Loucy (cell line): ENCODE measurements at regions not wholly inside any gene's neighbourhood (a gene's known extent, or its start where the extent isn't known, plus 50 kb on each side); places are given as distances from the start of the nearest gene placed in this dataset.

Experiments
- H2AFZ ChIP-seq: fragments of 200-600 bp; sonication (generic); 2 replicates; pipeline ENCODE4 v1.6.0; 2016; ENCODE audit warnings: antibody characterized with exemption, mild to moderate bottlenecking, low read length, moderate library complexity
- H3F3A ChIP-seq: fragments of 200-600 bp; 2 replicates; pipeline ENCODE4 v1.6.0; 2016; ENCODE audit warnings: antibody characterized with exemption, low read depth, mild to moderate bottlenecking
- H3K27me3 ChIP-seq: fragments of 200-600 bp; sonication (generic); 2 replicates; pipeline ENCODE4 v1.6.1; 2014; ENCODE audit warnings: low read length, mild to moderate bottlenecking; ENCODE audit not compliant: insufficient read depth, poor library complexity, severe bottlenecking
- H3K36me3 ChIP-seq: fragments of 200-600 bp; sonication (generic); 2 replicates; pipeline ENCODE4 v1.6.1; 2016; ENCODE audit warnings: low read length; ENCODE audit not compliant: insufficient read depth
- H3K4me1 ChIP-seq: fragments of 200-600 bp; sonication (generic); 2 replicates; pipeline ENCODE4 v1.5.1; 2014; ENCODE audit warnings: low read length, mild to moderate bottlenecking; ENCODE audit not compliant: insufficient read depth, poor library complexity, severe bottlenecking
- H3K4me2 ChIP-seq: fragments of 200-600 bp; sonication (generic); 2 replicates; pipeline ENCODE4 v1.6.0; 2014; ENCODE audit warnings: antibody characterized with exemption, low read length, low read depth, mild to moderate bottlenecking; ENCODE audit not compliant: poor library complexity, severe bottlenecking
- H3K4me3 ChIP-seq: fragments of 200-600 bp; sonication (generic); 2 replicates; pipeline ENCODE4 v1.5.1; 2014; ENCODE audit warnings: low read length, mild to moderate bottlenecking, mixed read lengths; ENCODE audit not compliant: poor library complexity, severe bottlenecking
- H3K79me2 ChIP-seq: fragments of 200-600 bp; sonication (generic); 2 replicates; pipeline ENCODE4 v1.6.1; 2014; ENCODE audit warnings: low read length; ENCODE audit not compliant: insufficient read depth
- H3K9ac ChIP-seq: fragments of 200-600 bp; sonication (generic); 2 replicates; pipeline ENCODE4 v1.6.0; 2014; ENCODE audit warnings: mild to moderate bottlenecking, low read depth, low read length, moderate library complexity; ENCODE audit not compliant: poor library complexity, severe bottlenecking
- H3K9me2 ChIP-seq: fragments of 200-600 bp; sonication (generic); replicated peaks from 2 replicates; pipeline ENCODE4 v1.6.1; 2016; ENCODE audit warnings: low read depth, low read length, mixed read lengths
- H3K9me3 ChIP-seq: fragments of 200-600 bp; sonication (generic); 2 replicates; pipeline ENCODE4 v1.6.1; 2014; ENCODE audit warnings: mild to moderate bottlenecking, antibody characterized with exemption, low read length, low read depth; ENCODE audit not compliant: insufficient read depth
- H4K20me1 ChIP-seq: fragments of 200-600 bp; sonication (generic); 2 replicates; pipeline ENCODE4 v1.6.0; 2014; ENCODE audit warnings: antibody characterized with exemption, low read length, mild to moderate bottlenecking; ENCODE audit not compliant: insufficient read depth, poor library complexity, severe bottlenecking
- EZH2phosphoT487 ChIP-seq: fragments of 200-600 bp; IDR thresholded peaks from 2 replicates; pipeline ENCODE4 v1.6.1; 2018; ENCODE audit warnings: antibody characterized with exemption, mild to moderate bottlenecking, moderate library complexity, borderline replicate concordance
- TF ChIP-seq, protein P1 (sequence below): fragments of 200-600 bp; sonication (generic); conservative IDR thresholded peaks from 2 replicates; pipeline ENCODE4 v1.5.1; 2014; ENCODE audit warnings: mild to moderate bottlenecking, antibody characterized with exemption, low read length

DNA sequence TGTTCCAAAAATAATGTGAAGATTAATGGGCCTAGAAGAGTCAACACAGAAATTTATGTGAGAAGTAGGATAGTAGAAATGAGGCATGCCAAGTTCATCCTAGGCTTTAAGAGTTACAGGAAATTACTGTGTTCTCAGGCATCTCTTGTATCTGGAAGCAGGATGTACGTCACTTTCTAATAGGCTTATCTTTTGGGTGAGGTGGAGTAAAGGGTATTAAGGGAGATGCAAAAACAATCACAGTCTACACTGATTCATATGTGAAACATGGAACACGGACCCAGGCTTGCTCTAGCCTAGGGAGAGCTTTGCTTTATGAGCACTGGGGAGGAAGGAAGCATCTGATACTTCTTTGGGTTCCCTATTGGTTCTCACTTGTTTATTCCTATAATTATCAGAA, 84.5 kb upstream of the RGS4 start:
- no peak overlapping the region for H3K4me3 ChIP-seq
- H3F3A ChIP-seq = no peaks in the 10 kb centered on the region
- no peaks in the 10 kb centered on the region for H3K9me3 ChIP-seq
- H3K36me3 ChIP-seq = no peaks in the 10 kb centered on the region
- no peaks in the 10 kb centered on the region for H3K9me2 ChIP-seq
- TF ChIP-seq, protein P1, sequence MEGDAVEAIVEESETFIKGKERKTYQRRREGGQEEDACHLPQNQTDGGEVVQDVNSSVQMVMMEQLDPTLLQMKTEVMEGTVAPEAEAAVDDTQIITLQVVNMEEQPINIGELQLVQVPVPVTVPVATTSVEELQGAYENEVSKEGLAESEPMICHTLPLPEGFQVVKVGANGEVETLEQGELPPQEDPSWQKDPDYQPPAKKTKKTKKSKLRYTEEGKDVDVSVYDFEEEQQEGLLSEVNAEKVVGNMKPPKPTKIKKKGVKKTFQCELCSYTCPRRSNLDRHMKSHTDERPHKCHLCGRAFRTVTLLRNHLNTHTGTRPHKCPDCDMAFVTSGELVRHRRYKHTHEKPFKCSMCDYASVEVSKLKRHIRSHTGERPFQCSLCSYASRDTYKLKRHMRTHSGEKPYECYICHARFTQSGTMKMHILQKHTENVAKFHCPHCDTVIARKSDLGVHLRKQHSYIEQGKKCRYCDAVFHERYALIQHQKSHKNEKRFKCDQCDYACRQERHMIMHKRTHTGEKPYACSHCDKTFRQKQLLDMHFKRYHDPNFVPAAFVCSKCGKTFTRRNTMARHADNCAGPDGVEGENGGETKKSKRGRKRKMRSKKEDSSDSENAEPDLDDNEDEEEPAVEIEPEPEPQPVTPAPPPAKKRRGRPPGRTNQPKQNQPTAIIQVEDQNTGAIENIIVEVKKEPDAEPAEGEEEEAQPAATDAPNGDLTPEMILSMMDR = no peak
- no peak for TF ChIP-seq EZH2phosphoT487
- no peaks in the 10 kb centered on the region for H3K4me1 ChIP-seq
- no peak overlapping the region for H2AFZ ChIP-seq
- no peaks in the 10 kb centered on the region for H4K20me1 ChIP-seq
- H3K27me3 ChIP-seq = no peaks in the 10 kb centered on the region
- H3K9ac ChIP-seq = no peak overlapping the region
- no peaks in the 10 kb centered on the region for H3K79me2 ChIP-seq
- H3K4me2 ChIP-seq = no peak overlapping the region

DNA sequence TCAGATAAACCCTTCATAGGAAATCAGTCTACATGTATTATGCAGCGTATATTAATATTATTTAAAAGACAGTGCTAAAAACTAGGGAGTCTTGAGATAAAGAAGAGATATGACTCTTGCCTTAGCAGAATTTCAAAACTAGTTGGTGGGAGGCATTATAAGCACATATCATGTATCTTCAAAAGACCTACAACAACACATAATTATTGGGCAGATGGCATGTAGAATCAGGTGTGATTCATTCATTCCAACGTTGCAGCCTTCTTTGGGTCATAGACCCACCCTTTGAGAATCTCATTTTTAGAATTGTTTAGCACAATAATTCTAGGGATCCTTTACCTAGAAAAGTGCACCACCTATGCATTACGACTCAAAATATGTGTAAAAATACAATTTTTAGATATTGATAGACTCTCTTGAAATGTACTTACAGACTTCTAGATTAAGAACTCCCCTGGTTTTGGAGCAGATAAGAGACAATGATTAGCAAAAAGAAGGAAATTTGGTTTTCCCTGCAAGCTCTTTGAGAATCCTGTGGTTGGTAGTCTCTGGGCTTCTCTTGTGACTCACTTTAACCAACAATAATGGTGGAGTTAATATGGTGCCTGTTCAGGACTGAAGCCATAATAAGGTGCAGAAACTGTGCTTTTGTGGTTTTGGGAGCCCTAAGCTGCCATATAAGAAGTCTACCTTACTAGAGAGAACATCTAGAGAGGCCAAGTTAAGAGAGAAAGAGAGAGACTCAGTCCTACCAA, 85.3 kb upstream of the RGS4 start:
- no peaks in the 10 kb centered on the region for H3K9me2 ChIP-seq
- H3K36me3 ChIP-seq = no peaks in the 10 kb centered on the region
- H3K27me3 ChIP-seq = no peaks in the 10 kb centered on the region
- H3K4me1 ChIP-seq = no peaks in the 10 kb centered on the region
- no peak overlapping the region for H3K4me2 ChIP-seq
- H3K4me3 ChIP-seq = no peak overlapping the region
- no peaks in the 10 kb centered on the region for H3F3A ChIP-seq
- no peak overlapping the region for H3K9ac ChIP-seq
- no peak overlapping the region for H2AFZ ChIP-seq
- H3K79me2 ChIP-seq = no peaks in the 10 kb centered on the region
- no peaks in the 10 kb centered on the region for H3K9me3 ChIP-seq
- no peak for TF ChIP-seq EZH2phosphoT487
- TF ChIP-seq, protein P1 = no peak
- no peaks in the 10 kb centered on the region for H4K20me1 ChIP-seq

DNA sequence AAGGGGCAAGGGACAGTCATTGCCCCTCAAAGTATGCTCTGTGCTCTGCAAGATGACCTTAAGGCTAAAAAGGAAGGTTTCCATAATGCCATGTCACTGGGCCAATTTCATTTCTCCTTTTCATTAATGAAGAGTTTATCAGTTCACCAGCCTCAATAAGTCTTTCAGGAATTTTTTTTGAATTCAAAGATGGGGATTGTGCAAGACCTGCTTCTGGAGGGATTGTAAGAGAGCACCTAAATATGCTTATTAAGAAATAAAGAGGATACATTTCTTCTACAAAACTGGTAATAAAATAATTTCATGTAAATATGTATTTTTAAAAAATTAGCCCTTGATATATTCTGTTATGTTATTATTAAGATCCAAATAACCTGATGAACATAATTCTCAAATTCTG, 86.8 kb upstream of the RGS4 start:
- Histone ChIP-seq H3K4me1 (no peaks in the 10 kb centered on the region), H3K9me2 (no peaks in the 10 kb centered on the region), H3K4me3 (no peak overlapping the region), H3K4me2 (no peak overlapping the region), H3K27me3 (no peaks in the 10 kb centered on the region), H3F3A (no peaks in the 10 kb centered on the region), H3K79me2 (no peaks in the 10 kb centered on the region), H4K20me1 (no peaks in the 10 kb centered on the region), H3K36me3 (no peaks in the 10 kb centered on the region), H2AFZ (no peak overlapping the region), H3K9ac (no peak overlapping the region), H3K9me3 (no peaks in the 10 kb centered on the region)
- no peak for TF ChIP-seq EZH2phosphoT487
- TF ChIP-seq, protein P1 = no peak
